GM12891 (cell line): ENCODE measurements at regions not wholly inside any gene's neighbourhood (a gene's known extent, or its start where the extent isn't known, plus 50 kb on each side); places are given as distances from the start of the nearest gene placed in this dataset.

ENCODE experiments used
- POLR2AphosphoS5 ChIP-seq: IDR thresholded peaks from 2 replicates; pipeline ENCODE4 v1.6.1; 2011; ENCODE audit warnings: low read depth, low read length, control low read depth
- TAF1 ChIP-seq: IDR thresholded peaks from 2 replicates; pipeline ENCODE4 v1.6.1; 2011; ENCODE audit warnings: low read depth, low read length, control low read depth

DNA sequence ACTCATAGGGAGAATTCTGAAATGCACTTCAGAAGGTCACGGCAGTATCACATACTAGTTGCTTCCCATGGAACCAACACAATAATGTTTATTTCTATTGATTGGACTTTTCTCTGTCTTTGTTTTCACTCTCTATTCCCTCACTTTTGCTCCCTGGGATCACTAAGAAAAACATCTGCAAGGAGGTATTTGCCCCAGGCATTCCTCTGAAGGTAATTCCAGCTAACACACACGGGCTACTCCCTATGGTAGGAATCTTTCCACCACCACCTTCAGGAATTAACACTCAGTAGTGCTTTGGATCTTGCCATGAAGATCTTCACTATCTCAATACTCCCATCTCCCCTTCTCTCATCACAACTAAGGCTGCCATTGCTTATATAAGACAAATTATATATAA is 353.3 kb downstream of the DSC3 start:
- no peak for TF ChIP-seq POLR2AphosphoS5
- no peak for TF ChIP-seq TAF1
